ENCODE measurements at regions not wholly inside any gene's neighbourhood (a gene's known extent, or its start where the extent isn't known, plus 50 kb on each side); places are given as distances from the start of the nearest gene placed in this dataset.

DNA sequence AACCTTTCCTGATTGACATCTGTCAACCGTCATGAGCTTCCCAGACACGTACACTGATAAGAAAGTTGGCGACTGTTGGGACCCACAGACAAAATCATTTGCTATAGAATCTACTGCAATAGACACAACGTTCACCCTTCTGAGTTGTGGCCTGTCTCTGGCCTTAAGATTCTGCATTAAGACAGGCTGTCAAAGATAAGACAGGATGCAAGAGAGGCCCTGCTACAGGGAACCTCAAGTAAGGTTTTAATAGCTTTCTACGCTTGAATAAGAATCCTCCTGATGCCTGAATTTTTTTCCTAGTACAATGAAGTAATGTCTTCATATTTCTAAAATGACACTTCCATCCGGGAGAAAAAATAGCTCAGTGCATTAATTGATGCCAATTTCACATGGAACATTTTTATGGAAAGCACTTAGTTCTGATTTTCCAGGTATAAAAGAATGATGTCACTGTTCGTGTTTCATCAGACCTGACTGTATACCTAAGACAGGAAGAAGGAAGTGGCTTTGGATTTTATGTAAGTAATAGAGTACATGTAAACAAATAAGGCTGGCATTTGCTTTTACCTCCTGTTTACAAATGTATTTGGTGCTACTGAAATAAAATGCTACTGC is 275.2 kb upstream of the GPC6 start:
- Histone ChIP-seq H3K4me3 (ENCODE audit: low read length) (peak overlapping the region; percentile 51), H3K9ac (ENCODE audit: low read length) (peak overlapping the region; percentile 58), H3K36me3 (ENCODE audit: insufficient read depth, low read length) (no peaks in the 10 kb centered on the region), H3K27ac (ENCODE audit: low read length) (peak overlapping the region; percentile 92), H3K4me2 (ENCODE audit: low read length) (peak overlapping the region; percentile 64), H3K27me3 (ENCODE audit: insufficient read depth, low read depth, low read length) (no peaks in the 10 kb centered on the region), H3K79me2 (replicated peaks; ENCODE audit: insufficient read depth, low read length) (no peaks in the 10 kb centered on the region), H4K20me1 (ENCODE audit: insufficient read depth) (no peaks in the 10 kb centered on the region), H3K9me2 (ENCODE audit: insufficient read depth, low read length) (no peaks in the 10 kb centered on the region), H3K9me3 (ENCODE audit: low read length) (no peaks in the 10 kb centered on the region), H2AFZ (ENCODE audit: low read depth, low read length) (peak overlapping the region; percentile 7), H3F3A (ENCODE audit: insufficient read depth, low read length, poor library complexity, severe bottlenecking) (peaks cover 11% of the 10 kb centered on the region)
- no peak for TF ChIP-seq SMC3 (conservative IDR thresholded peaks at IDR 0.05; ENCODE audit: poor library complexity)
- TF ChIP-seq, protein P1, sequence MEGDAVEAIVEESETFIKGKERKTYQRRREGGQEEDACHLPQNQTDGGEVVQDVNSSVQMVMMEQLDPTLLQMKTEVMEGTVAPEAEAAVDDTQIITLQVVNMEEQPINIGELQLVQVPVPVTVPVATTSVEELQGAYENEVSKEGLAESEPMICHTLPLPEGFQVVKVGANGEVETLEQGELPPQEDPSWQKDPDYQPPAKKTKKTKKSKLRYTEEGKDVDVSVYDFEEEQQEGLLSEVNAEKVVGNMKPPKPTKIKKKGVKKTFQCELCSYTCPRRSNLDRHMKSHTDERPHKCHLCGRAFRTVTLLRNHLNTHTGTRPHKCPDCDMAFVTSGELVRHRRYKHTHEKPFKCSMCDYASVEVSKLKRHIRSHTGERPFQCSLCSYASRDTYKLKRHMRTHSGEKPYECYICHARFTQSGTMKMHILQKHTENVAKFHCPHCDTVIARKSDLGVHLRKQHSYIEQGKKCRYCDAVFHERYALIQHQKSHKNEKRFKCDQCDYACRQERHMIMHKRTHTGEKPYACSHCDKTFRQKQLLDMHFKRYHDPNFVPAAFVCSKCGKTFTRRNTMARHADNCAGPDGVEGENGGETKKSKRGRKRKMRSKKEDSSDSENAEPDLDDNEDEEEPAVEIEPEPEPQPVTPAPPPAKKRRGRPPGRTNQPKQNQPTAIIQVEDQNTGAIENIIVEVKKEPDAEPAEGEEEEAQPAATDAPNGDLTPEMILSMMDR (IDR thresholded peaks at IDR 0.05; ENCODE audit: poor library complexity, severe bottlenecking) = no peak
- no peak for TF ChIP-seq RAD21 (conservative IDR thresholded peaks at IDR 0.05)
- TF ChIP-seq, protein P2, sequence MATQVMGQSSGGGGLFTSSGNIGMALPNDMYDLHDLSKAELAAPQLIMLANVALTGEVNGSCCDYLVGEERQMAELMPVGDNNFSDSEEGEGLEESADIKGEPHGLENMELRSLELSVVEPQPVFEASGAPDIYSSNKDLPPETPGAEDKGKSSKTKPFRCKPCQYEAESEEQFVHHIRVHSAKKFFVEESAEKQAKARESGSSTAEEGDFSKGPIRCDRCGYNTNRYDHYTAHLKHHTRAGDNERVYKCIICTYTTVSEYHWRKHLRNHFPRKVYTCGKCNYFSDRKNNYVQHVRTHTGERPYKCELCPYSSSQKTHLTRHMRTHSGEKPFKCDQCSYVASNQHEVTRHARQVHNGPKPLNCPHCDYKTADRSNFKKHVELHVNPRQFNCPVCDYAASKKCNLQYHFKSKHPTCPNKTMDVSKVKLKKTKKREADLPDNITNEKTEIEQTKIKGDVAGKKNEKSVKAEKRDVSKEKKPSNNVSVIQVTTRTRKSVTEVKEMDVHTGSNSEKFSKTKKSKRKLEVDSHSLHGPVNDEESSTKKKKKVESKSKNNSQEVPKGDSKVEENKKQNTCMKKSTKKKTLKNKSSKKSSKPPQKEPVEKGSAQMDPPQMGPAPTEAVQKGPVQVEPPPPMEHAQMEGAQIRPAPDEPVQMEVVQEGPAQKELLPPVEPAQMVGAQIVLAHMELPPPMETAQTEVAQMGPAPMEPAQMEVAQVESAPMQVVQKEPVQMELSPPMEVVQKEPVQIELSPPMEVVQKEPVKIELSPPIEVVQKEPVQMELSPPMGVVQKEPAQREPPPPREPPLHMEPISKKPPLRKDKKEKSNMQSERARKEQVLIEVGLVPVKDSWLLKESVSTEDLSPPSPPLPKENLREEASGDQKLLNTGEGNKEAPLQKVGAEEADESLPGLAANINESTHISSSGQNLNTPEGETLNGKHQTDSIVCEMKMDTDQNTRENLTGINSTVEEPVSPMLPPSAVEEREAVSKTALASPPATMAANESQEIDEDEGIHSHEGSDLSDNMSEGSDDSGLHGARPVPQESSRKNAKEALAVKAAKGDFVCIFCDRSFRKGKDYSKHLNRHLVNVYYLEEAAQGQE (IDR thresholded peaks at IDR 0.05; ENCODE audit: borderline replicate concordance) = peak; percentile 100
- peak; percentile 98 for TF ChIP-seq EP300 (conservative IDR thresholded peaks at IDR 0.05; ENCODE audit: poor library complexity, severe bottlenecking)

DNA sequence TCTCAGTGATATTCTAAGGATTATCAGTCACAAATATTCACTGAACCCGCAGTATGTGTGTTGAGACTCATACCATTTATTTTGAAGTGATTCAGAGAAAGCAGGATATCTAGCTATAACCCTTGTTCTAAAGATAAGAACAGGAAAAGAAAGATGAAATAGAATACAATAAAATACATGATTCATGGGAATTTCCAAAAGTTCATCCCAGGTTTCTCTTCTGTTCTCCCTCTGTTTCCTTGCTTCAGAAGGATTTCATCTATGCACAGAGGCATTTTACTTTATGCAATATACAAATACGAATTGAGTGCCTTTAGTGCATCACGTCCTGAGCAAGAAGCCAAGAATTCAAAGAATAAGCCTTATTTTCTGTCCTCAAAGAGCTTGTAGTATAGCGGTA is 274.4 kb upstream of the GPC6 start:
- no peaks in the 10 kb centered on the region for H4K20me1 ChIP-seq (ENCODE audit: insufficient read depth)
- peak overlapping the region; percentile 92 for H3K27ac ChIP-seq (ENCODE audit: low read length)
- peak overlapping the region; percentile 64 for H3K4me2 ChIP-seq (ENCODE audit: low read length)
- H2AFZ ChIP-seq (ENCODE audit: low read depth, low read length) = peak overlapping the region; percentile 7
- no peak for TF ChIP-seq POLR2AphosphoS5 (IDR thresholded peaks at IDR 0.05)
- TF ChIP-seq TAF1 (IDR thresholded peaks at IDR 0.05; ENCODE audit: low read depth) = no peak
- TF ChIP-seq SMC3 (conservative IDR thresholded peaks at IDR 0.05; ENCODE audit: poor library complexity) = no peak
- no peak for TF ChIP-seq RAD21 (conservative IDR thresholded peaks at IDR 0.05)
- TF ChIP-seq, protein P2 (IDR thresholded peaks at IDR 0.05; ENCODE audit: borderline replicate concordance) = no peak
- TF ChIP-seq, protein P1 (IDR thresholded peaks at IDR 0.05; ENCODE audit: poor library complexity, severe bottlenecking) = no peak
- TF ChIP-seq EZH2 (IDR thresholded peaks at IDR 0.05; ENCODE audit: borderline replicate concordance, insufficient read depth, low read length, poor library complexity, severe bottlenecking) = no peak
- TF ChIP-seq EP300 (conservative IDR thresholded peaks at IDR 0.05; ENCODE audit: poor library complexity, severe bottlenecking) = no peak
- no peak for TF ChIP-seq MXI1 (conservative IDR thresholded peaks at IDR 0.05; ENCODE audit: poor library complexity, severe bottlenecking)
- no peaks in the 10 kb centered on the region for H3K9me2 ChIP-seq (ENCODE audit: insufficient read depth, low read length)
- no peaks in the 10 kb centered on the region for H3K79me2 ChIP-seq (replicated peaks; ENCODE audit: insufficient read depth, low read length)
- peak overlapping the region; percentile 51 for H3K4me3 ChIP-seq (ENCODE audit: low read length)
- peaks cover 11% of the 10 kb centered on the region for H3F3A ChIP-seq (ENCODE audit: insufficient read depth, low read length, poor library complexity, severe bottlenecking)
- no peaks in the 10 kb centered on the region for H3K9me3 ChIP-seq (ENCODE audit: low read length)
- H3K36me3 ChIP-seq (ENCODE audit: insufficient read depth, low read length) = no peaks in the 10 kb centered on the region
- peak overlapping the region; percentile 58 for H3K9ac ChIP-seq (ENCODE audit: low read length)
- no peaks in the 10 kb centered on the region for H3K27me3 ChIP-seq (ENCODE audit: insufficient read depth, low read depth, low read length)
